Activated CD8-positive, alpha-beta memory T cell treated with anti-CD3 and anti-CD28 coated beads for 1 hour (primary cell): ENCODE measurements at regions not wholly inside any gene's neighbourhood (a gene's known extent, or its start where the extent isn't known, plus 50 kb on each side); places are given as distances from the start of the nearest gene placed in this dataset.

Experiments used
- DNase-seq, 2 donors: peaks; one replicate each; pipeline ENCODE4 v3.0.0-alpha.2; 2020; ENCODE audit warnings: low read depth in 1 of 2; ENCODE audit errors: extremely low read depth in 1 of 2

- DNase-seq: no peak
Measured at GRCh38 chr9:90259311-90260246, 383.0 kb downstream of the DIRAS2 start.

DNA sequence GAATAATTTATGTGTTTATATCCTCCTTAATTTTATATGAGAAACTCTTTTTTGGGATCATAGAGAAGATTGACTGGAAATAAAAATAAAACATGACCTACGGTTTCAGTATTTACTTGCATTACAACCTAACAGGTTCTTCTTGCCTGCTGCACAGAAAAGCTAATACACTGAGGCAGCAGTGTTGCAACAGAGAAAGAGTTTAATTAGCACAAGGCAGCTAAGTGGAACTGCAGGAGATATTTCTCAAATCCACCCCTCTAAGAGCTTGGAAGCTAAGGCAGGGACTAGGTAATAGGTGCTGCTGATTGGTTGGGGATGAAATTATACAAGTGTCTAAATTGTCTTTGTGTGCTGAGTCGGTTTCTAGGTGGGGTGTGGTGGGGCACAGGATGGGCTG, 380.9 kb downstream of the DIRAS2 start:
- DNase-seq: no peak

DNA sequence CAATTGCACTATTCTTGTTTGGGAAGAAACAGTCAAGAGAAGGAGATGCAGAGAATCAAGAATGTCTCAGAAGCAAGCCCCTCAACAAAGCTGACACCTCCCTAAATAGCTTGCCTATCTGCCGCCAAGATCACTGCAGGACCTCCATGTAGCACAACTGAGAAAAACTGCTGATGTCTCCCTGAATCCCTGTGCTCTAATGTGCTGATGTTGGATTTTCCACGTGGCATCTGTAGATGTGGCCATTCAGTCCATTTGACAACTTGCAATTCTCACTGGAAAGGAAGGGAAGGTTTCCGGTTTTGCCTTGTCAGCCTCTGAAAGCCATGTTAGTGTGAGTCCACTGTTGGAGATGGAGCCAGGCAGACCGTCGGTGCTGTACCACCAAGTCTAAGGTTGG, 374.0 kb downstream of the DIRAS2 start:
- DNase-seq: no peak

- DNase-seq: no peak
Measured at GRCh38 chr9:90271707-90272106, 370.9 kb downstream of the DIRAS2 start.

GRCh38 chr9:90274725-90275124, 367.9 kb downstream of the DIRAS2 start:
- DNase-seq: no peak

DNA sequence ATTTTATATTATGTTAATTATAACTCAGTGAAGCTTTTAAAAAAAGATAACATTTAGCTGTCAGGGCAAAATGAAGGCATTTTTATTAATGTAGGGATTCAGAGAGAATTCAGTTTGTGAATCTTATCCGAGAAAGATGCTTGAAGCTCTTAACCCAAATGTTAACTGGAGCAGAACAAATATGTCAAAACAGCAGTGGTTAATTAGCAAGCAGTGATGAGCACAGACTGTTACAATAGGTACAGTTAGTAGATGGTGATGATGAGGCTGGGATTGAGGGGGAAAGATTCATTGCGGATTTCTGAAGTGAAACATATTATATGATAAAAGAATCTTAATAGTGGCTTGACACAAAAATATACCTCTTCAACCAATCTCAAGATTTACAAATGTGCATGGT, 356.7 kb downstream of the DIRAS2 start:
- no peak for DNase-seq

DNA sequence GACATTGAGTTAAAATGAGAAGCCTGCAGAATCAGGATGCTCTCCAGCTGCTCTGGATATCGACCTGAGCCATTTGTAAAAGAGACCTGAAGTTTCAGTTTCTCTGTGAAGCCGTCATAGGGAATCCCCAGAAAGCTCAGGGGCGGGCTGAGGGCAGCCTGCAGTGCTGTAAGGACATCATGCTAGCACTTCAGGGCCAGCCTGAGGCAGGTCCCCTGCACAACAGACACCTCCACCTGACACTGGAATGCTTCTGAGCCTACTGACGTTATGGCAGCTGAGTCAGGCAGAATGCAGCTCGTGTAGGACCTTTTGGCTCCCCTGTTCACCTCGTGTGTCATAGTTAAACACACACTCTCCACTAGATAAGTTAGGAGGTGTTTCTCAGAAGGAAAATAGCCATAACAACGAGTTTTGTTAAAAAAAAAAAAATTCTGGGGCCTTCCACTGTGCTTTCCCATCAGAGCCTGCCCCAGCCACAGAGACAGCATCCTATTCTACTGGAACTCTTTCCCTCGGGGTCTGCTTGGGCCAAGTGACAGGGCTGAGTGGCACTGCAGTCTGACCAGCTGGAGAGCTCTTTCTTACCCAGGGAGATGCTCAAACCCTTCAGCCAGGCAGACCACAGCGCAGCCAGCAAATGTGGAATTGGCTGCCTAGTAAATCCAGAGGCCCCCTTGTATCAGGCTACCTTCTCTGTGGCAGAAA, 354.9 kb downstream of the DIRAS2 start:
- no peak for DNase-seq

- no peak for DNase-seq
Measured at GRCh38 chr9:90288275-90288639, 354.4 kb downstream of the DIRAS2 start.

- no peak for DNase-seq
Measured at GRCh38 chr9:90290716-90291485, 351.7 kb downstream of the DIRAS2 start.

DNA sequence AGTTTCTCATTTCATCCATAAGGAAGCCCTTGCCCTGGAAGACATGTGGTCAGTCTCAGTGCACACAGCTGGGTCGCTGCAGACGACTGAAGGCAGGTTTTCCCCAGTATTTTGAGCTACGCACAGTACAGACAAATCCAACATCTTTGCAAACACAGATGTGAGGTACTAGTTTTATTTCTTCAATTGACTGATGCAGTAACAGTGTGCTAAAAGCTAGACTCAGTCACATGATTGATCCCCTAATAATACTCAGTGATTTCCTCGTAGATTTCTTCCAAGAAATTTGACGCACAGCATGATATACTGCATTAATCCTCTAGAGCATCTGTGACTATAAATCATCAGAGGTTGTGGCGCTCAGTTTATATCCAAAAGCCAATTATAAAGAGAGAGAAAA, 346.1 kb downstream of the DIRAS2 start:
- DNase-seq: no peak

- no peak for DNase-seq
Measured at GRCh38 chr9:90299968-90300367, 342.7 kb downstream of the DIRAS2 start.

DNA sequence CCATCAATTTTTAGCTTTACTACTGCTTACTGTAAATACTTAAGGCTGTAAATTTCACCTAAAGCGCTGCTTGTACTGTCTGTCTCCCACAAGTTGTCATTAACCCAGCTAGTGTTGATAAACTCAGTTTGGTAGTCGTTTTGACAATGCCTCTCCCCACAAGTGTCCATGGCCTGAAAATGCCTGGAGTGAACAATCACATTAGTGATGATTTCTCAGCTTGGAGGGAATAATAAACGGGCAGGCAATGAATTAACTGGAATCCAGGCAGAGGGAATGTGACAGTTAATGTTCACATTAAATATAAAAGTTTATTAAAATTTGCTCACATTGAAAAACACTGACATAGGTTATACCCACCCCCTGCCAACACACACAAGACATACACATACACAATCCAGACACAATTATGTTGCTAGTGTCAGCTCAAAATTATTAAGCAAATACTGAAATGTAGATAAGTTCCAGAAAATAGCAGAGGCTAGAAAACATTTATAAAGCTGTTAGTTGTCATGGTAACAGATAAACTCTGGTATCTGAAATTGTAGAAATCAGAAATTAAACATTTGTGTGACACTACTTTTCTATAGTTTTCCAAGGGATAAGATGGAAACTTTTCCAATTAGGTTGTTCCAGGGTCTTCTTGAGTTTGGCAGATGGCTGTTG, 341.9 kb downstream of the DIRAS2 start:
- DNase-seq: no peak

DNA sequence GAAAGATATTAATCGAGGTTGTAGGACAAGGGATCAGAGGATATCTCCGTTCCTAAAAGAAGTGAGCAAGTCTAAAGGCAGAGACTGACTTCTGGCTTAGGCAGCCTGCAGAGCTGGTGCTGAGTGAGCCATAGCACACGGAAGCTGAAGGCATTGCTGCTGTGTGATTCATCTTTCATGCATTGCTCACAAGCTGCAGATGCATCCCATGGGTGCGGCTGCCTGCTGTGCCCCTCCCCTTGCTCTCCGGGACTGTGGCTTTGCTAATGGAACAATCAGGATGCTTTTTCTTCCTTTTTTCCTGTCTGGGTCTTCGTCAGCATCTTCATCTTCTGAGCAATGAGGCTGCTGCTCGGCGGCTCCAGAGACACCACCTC, 341.4 kb downstream of the DIRAS2 start:
- DNase-seq: no peak

DNA sequence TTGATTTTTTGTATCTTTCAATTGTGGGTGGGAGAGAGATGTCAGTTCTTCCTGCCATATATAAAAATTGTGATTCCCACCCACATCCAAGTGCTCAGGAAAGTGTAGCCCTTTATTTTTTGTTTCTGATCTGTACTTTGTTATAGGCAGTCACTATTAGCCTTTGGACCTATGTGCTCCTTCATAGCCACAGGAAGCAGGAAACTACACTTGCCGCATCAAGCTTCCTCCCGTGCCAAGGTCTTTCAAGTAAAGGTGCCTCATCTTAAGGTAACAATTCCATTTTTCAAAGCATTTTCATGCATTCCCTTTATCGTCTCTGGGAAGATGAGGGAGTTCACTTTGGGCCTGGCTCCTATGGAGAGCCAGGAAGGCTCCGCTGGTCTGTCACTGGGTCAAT, 339.0 kb downstream of the DIRAS2 start:
- no peak for DNase-seq

GRCh38 chr9:90306158-90306557, 336.5 kb downstream of the DIRAS2 start:
- no peak for DNase-seq

GRCh38 chr9:90307167-90307833, 335.3 kb downstream of the DIRAS2 start:
- DNase-seq: no peak

GRCh38 chr9:90307891-90308290, 334.7 kb downstream of the DIRAS2 start:
- no peak for DNase-seq

GRCh38 chr9:90308691-90309090, 333.9 kb downstream of the DIRAS2 start:
- no peak for DNase-seq

- no peak for DNase-seq
Measured at GRCh38 chr9:90309809-90310520, 332.7 kb downstream of the DIRAS2 start.

DNA sequence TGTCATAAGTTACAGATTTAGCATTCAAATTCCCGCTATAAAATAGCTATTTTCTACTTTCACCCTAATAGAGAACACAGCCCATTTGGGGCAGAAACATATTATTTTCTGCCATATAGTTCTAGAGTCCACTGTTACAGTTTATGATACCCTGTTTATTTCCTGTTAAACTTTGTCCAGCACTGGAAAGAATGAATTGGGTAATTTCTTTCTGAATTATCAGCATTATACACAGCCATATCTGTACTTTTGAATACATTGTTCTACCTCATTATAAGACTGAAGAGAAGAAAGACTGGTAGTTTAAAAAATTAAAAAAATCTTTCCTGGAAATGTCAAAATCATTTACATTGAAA, 332.1 kb downstream of the DIRAS2 start:
- no peak for DNase-seq
